Astrocyte (in vitro differentiated cells and primary cell): ENCODE measurements at regions not wholly inside any gene's neighbourhood (a gene's known extent, or its start where the extent isn't known, plus 50 kb on each side); places are given as distances from the start of the nearest gene placed in this dataset.

Experiments
- CTCF ChIP-seq: IDR thresholded peaks from 2 replicates; pipeline ENCODE4 v1.5.1; 2011; ENCODE audit warnings: low read depth, mild to moderate bottlenecking, inconsistent platforms, low read length, moderate library complexity; ENCODE audit not compliant: insufficient read depth
- EZH2 ChIP-seq: IDR thresholded peaks from 2 replicates; pipeline ENCODE4 v1.6.1; 2012; ENCODE audit warnings: mild to moderate bottlenecking, low read length, inconsistent platforms; ENCODE audit not compliant: insufficient read depth

- TF ChIP-seq CTCF (no peak), EZH2 (no peak)
Observed at GRCh38 chr4:33395731-33396485, 2675.7 kb downstream of the PCDH7 start.
